IMR-90 (cell line): ENCODE measurements at regions not wholly inside any gene's neighbourhood (a gene's known extent, or its start where the extent isn't known, plus 50 kb on each side); places are given as distances from the start of the nearest gene placed in this dataset.

Experiments
- ATAC-seq: fragments of 200-7000 bp; cut with Tn5 transposase; 2 replicates; pipeline ENCODE4 v1.9.1; 2020; ENCODE audit warnings: low read depth, mild to moderate bottlenecking, moderate library complexity
- BruUV-seq: library from RNA; stranded (reverse); fragments of 400-500 nt; replicated peaks from 2 replicates; lab custom pipeline; 2021; lab: Mats Ljungman, UMichigan
- CTCF ChIA-PET: fragments of 300-600 bp; formaldehyde crosslinking; extraction: SDS; loops from one replicate; lab custom pipeline; 2021; ENCODE audit warnings: antibody characterized with exemption; lab: Yijun Ruan, JAX
- POLR2A ChIA-PET: fragments of 300-600 bp; sonication (Branson Sonifier 250); formaldehyde crosslinking; loops from one replicate; lab custom pipeline; 2022; ENCODE audit warnings: antibody characterized with exemption; ENCODE audit not compliant: unreplicated experiment; lab: Charles Lee
- DNase-seq: peaks from one replicate; pipeline ENCODE4 v3.0.0; 2013
- H2AFZ ChIP-seq: replicated peaks from 2 replicates; pipeline ENCODE3; 2013; ENCODE audit warnings: low read length, mild to moderate bottlenecking; ENCODE audit not compliant: poor library complexity
- H2AK5ac ChIP-seq: 2 replicates; pipeline ENCODE4 v1.6.1; 2013; ENCODE audit warnings: low read depth, low read length, inconsistent platforms
- H2AK9ac ChIP-seq: replicated peaks from 2 replicates; pipeline ENCODE3; 2013; ENCODE audit warnings: mild to moderate bottlenecking, low read depth, low read length, moderate library complexity; ENCODE audit not compliant: poor library complexity
- H2BK120ac ChIP-seq: 2 replicates; pipeline ENCODE4 v1.6.1; 2013; ENCODE audit warnings: low read depth, low read length, inconsistent platforms
- H2BK15ac ChIP-seq: 3 replicates; pipeline ENCODE4 v1.6.1; 2013; ENCODE audit warnings: low read depth, low read length, inconsistent platforms
- H2BK20ac ChIP-seq: 2 replicates; pipeline ENCODE4 v1.6.1; 2013; ENCODE audit warnings: low read depth, mild to moderate bottlenecking, inconsistent platforms, low read length, moderate library complexity
- H2BK5ac ChIP-seq: 2 replicates; pipeline ENCODE4 v1.6.1; 2013; ENCODE audit warnings: mild to moderate bottlenecking, low read depth, low read length, inconsistent platforms; ENCODE audit not compliant: poor library complexity, severe bottlenecking
- H3K14ac ChIP-seq: replicated peaks from 2 replicates; pipeline ENCODE4 v1.6.1; 2013; ENCODE audit warnings: low read depth, low read length, inconsistent platforms
- H3K18ac ChIP-seq: 2 replicates; pipeline ENCODE4 v1.6.1; 2013; ENCODE audit warnings: low read depth, low read length, control low read depth
- H3K23ac ChIP-seq: 2 replicates; pipeline ENCODE4 v1.6.1; 2013; ENCODE audit warnings: low read depth, low read length, inconsistent platforms
- H3K27ac ChIP-seq: 2 replicates; pipeline ENCODE4 v1.5.1; 2013; ENCODE audit warnings: mild to moderate bottlenecking, control low read depth, low read length; ENCODE audit not compliant: insufficient read depth
- H3K27me3 ChIP-seq: 2 replicates; pipeline ENCODE4 v1.6.1; 2013; ENCODE audit warnings: low read length; ENCODE audit not compliant: control insufficient read depth, insufficient read depth
- H3K36me3 ChIP-seq: 2 replicates; pipeline ENCODE4 v1.6.1; 2013; ENCODE audit warnings: low read length, mixed read lengths; ENCODE audit not compliant: control insufficient read depth, insufficient read depth
- H3K4ac ChIP-seq: 2 replicates; pipeline ENCODE4 v1.6.1; 2013; ENCODE audit warnings: low read depth, low read length, inconsistent platforms
- H3K4me1 ChIP-seq: 2 replicates; pipeline ENCODE4 v1.6.1; 2013; ENCODE audit warnings: low read length, mixed read lengths; ENCODE audit not compliant: control insufficient read depth, insufficient read depth
- H3K4me2 ChIP-seq: 2 replicates; pipeline ENCODE4 v1.6.1; 2013; ENCODE audit warnings: low read depth, mild to moderate bottlenecking, control low read depth, low read length, moderate library complexity
- H3K4me3 ChIP-seq: 2 replicates; pipeline ENCODE4 v1.5.1; 2013; ENCODE audit warnings: low read depth, mild to moderate bottlenecking, control low read depth, low read length, moderate library complexity; ENCODE audit not compliant: insufficient read depth
- H3K56ac ChIP-seq: 2 replicates; pipeline ENCODE4 v1.6.1; 2013; ENCODE audit warnings: low read length, inconsistent platforms; ENCODE audit not compliant: insufficient read depth; ENCODE audit errors: extremely low read depth
- H3K79me1 ChIP-seq, 2 experiments: 2 replicates each; pipeline ENCODE4 v1.6.1; 2013; ENCODE audit warnings: low read length in 2 of 2, inconsistent platforms in 1 of 2, low read depth in 1 of 2
- H3K9ac ChIP-seq: 2 replicates; pipeline ENCODE4 v1.6.1; 2013; ENCODE audit warnings: low read depth, low read length, control low read depth
- H3K9me1 ChIP-seq: 2 replicates; pipeline ENCODE4 v1.6.1; 2013; ENCODE audit warnings: low read length, inconsistent platforms; ENCODE audit not compliant: insufficient read depth
- H3K9me3 ChIP-seq: 2 replicates; pipeline ENCODE4 v1.6.1; 2013; ENCODE audit warnings: low read length; ENCODE audit not compliant: control insufficient read depth, insufficient read depth
- H4K20me1 ChIP-seq: 2 replicates; pipeline ENCODE4 v1.6.1; 2013; ENCODE audit warnings: low read length, inconsistent platforms; ENCODE audit not compliant: insufficient read depth
- H4K5ac ChIP-seq: 2 replicates; pipeline ENCODE4 v1.6.1; 2013; ENCODE audit warnings: mild to moderate bottlenecking, low read depth, low read length, control low read depth
- H4K8ac ChIP-seq, 2 experiments: 2 replicates each; pipeline ENCODE4 v1.6.1; 2013; ENCODE audit warnings: low read depth in 2 of 2, low read length in 2 of 2, control low read depth in 1 of 2, inconsistent platforms in 1 of 2
- H4K91ac ChIP-seq: 2 replicates; pipeline ENCODE4 v1.6.1; 2013; ENCODE audit warnings: low read depth, low read length, inconsistent platforms; ENCODE audit not compliant: insufficient read depth
- POLR2A ChIP-seq: IDR thresholded peaks from 2 replicates; pipeline ENCODE4 v1.6.1; 2012; ENCODE audit warnings: mild to moderate bottlenecking, low read depth, low read length
- WGBS, 2 experiments: methylation state at CpG; one replicate each; pipeline versions ENCODE4 v1.1.5 to v1.1.7; 2013; ENCODE audit warnings: missing lambda C conversion rate in 2 of 2; ENCODE audit not compliant: insufficient read length in 1 of 2; ENCODE audit errors: extremely low coverage in 2 of 2; 5-methylcytosine and 5-hydroxymethylcytosine counted together
- dilution Hi-C: fragments of 300-500 bp; cut with HindIII; formaldehyde crosslinking; loops from one replicate; pipeline ENCODE4 v1.14.3; 2018; ENCODE audit warnings: low sequenced_read_pairs; ENCODE audit not compliant: unreplicated experiment
- in situ Hi-C: fragments of 300-500 bp; cut with MboI; formaldehyde crosslinking; loops from 3 replicates; pipeline ENCODE4 v1.14.3; 2019; ENCODE audit warnings: low sequenced_read_pairs, inconsistent platforms, mixed read lengths
- intact Hi-C: fragments of 100-400 bp; cut with micrococcal nuclease; formaldehyde crosslinking; loops from 2 replicates; pipeline ENCODE4 v1.10.0; 2022

- no peak overlapping the region for H2BK15ac ChIP-seq
- H3K9ac ChIP-seq: no peak overlapping the region
- H3K9me1 ChIP-seq: no peaks in the 10 kb centered on the region
- H3K4me1 ChIP-seq: peaks cover 6% of the 10 kb centered on the region
- H3K79me1 ChIP-seq: no peaks in the 10 kb centered on the region
- no peaks in the 10 kb centered on the region for H3K27me3 ChIP-seq
- H3K23ac ChIP-seq: no peak overlapping the region
- H3K56ac ChIP-seq: no peak overlapping the region
- H4K91ac ChIP-seq: no peak overlapping the region
- no peak overlapping the region for H3K27ac ChIP-seq
- no peak overlapping the region for H3K4me2 ChIP-seq
- DNase-seq (no peak), ATAC-seq (no peak)
- H3K36me3 ChIP-seq: no peaks in the 10 kb centered on the region
- H2BK20ac ChIP-seq: no peak overlapping the region
- H2AFZ ChIP-seq: no peak overlapping the region
- no peak overlapping the region for H2BK120ac ChIP-seq
- no peak overlapping the region for H3K18ac ChIP-seq
- CTCF ChIA-PET: interaction anchor here (1.2 kb wide), 1 partner anchor 15 kb away, joined by 3 read pairs; no protein-coding TSS in a partner anchor
- no peak overlapping the region for H2BK5ac ChIP-seq
- no peak overlapping the region for H4K8ac ChIP-seq
- no peaks in the 10 kb centered on the region for H3K9me3 ChIP-seq
- no peak overlapping the region for H2AK9ac ChIP-seq
- POLR2A ChIA-PET: no interaction called here
- TF ChIP-seq POLR2A: no peak
- H3K14ac ChIP-seq: no peak overlapping the region
- no peak overlapping the region for H3K4ac ChIP-seq
- intact Hi-C loops (no loop called here), dilution Hi-C loops (no loop called here), in situ Hi-C loops (no loop called here)
- H2AK5ac ChIP-seq: no peak overlapping the region
- no peak overlapping the region for H4K5ac ChIP-seq
- no TSS peak for BruUV-seq
- no peaks in the 10 kb centered on the region for H4K20me1 ChIP-seq
- no peak overlapping the region for H3K4me3 ChIP-seq
- WGBS, 2 experiments: 100% methylated on average over 1 of the region's 3 CpGs; no CpG with 5 or more reads in 1 of the 2 experiments
Observed at GRCh38 chr11:86885311-86885710, 69.9 kb downstream of the FZD4 start.
